SU-DHL-6 (cell line): ENCODE measurements at regions not wholly inside any gene's neighbourhood (a gene's known extent, or its start where the extent isn't known, plus 50 kb on each side); places are given as distances from the start of the nearest gene placed in this dataset.

Experiments used
- H2AFZ ChIP-seq: fragments of 200-600 bp; sonication (generic); 2 replicates; pipeline ENCODE4 v1.6.1; 2014; ENCODE audit warnings: low read depth, mild to moderate bottlenecking, moderate library complexity, mixed read lengths, antibody characterized with exemption, low read length; ENCODE audit not compliant: severe bottlenecking
- H3F3A ChIP-seq: fragments of 200-600 bp; shearing (Covaris generic); 2 replicates; pipeline ENCODE4 v1.6.0; 2016; ENCODE audit warnings: antibody characterized with exemption, mild to moderate bottlenecking; ENCODE audit not compliant: insufficient read depth
- H3K27ac ChIP-seq: fragments of 200-600 bp; sonication (generic); 2 replicates; pipeline ENCODE4 v1.5.1; 2016; ENCODE audit warnings: low read depth, mild to moderate bottlenecking, low read length, moderate library complexity, mixed read lengths
- H3K27me3 ChIP-seq: fragments of 200-600 bp; sonication (generic), shearing (Covaris generic); 2 replicates; pipeline ENCODE4 v1.6.0; 2014; ENCODE audit warnings: mild to moderate bottlenecking, low read length
- H3K36me3 ChIP-seq: fragments of 200-600 bp; sonication (generic); 2 replicates; pipeline ENCODE4 v1.6.1; 2014; ENCODE audit warnings: mild to moderate bottlenecking, low read length, mixed read lengths
- H3K4me2 ChIP-seq: fragments of 300-600, 200-600 bp; shearing (Covaris generic), sonication (generic); 2 replicates; pipeline ENCODE4 v1.6.0; 2014; ENCODE audit warnings: low read length, low read depth, mild to moderate bottlenecking; ENCODE audit not compliant: poor library complexity, severe bottlenecking
- H3K4me3 ChIP-seq: fragments of 200-600 bp; sonication (generic); 2 replicates; pipeline ENCODE4 v1.5.1; 2014; ENCODE audit warnings: antibody characterized with exemption, low read length, mild to moderate bottlenecking, mixed read lengths; ENCODE audit not compliant: insufficient read depth, poor library complexity, severe bottlenecking
- H3K79me2 ChIP-seq: fragments of 200-600 bp; sonication (generic); 2 replicates; pipeline ENCODE4 v1.6.1; 2014; ENCODE audit warnings: mild to moderate bottlenecking, low read length, moderate library complexity; ENCODE audit not compliant: insufficient read depth
- H3K9ac ChIP-seq: fragments of 200-600 bp; sonication (generic); 2 replicates; pipeline ENCODE4 v1.7.0; 2014; ENCODE audit warnings: mild to moderate bottlenecking, low read length
- H3K9me2 ChIP-seq: fragments of 200-600 bp; sonication (generic); replicated peaks from 2 replicates; pipeline ENCODE4 v1.6.1; 2014; ENCODE audit warnings: low read length; ENCODE audit not compliant: insufficient read depth
- H3K9me3 ChIP-seq: fragments of 200-600 bp; sonication (generic); 2 replicates; pipeline ENCODE4 v1.6.1; 2014; ENCODE audit warnings: low read length, mixed read lengths; ENCODE audit not compliant: insufficient read depth
- H4K20me1 ChIP-seq: fragments of 200-600 bp; sonication (generic); 2 replicates; pipeline ENCODE4 v1.6.1; 2014; ENCODE audit warnings: low read depth, mild to moderate bottlenecking, antibody characterized with exemption, low read length, moderate library complexity, mixed read lengths
- EZH2phosphoT487 ChIP-seq: fragments of 200-600 bp; sonication (generic), shearing (Covaris generic); conservative IDR thresholded peaks from 2 replicates; pipeline ENCODE4 v1.6.1; 2018; ENCODE audit warnings: mild to moderate bottlenecking, antibody characterized with exemption, low read length, moderate library complexity, mixed read lengths
- TF ChIP-seq, protein P1 (sequence below): fragments of 200-600 bp; sonication (generic); IDR thresholded peaks from one replicate; pipeline ENCODE4 v1.5.1; 2017; ENCODE audit warnings: antibody characterized with exemption, mild to moderate bottlenecking, low read length, moderate library complexity; ENCODE audit not compliant: insufficient read depth, poor library complexity, severe bottlenecking

DNA sequence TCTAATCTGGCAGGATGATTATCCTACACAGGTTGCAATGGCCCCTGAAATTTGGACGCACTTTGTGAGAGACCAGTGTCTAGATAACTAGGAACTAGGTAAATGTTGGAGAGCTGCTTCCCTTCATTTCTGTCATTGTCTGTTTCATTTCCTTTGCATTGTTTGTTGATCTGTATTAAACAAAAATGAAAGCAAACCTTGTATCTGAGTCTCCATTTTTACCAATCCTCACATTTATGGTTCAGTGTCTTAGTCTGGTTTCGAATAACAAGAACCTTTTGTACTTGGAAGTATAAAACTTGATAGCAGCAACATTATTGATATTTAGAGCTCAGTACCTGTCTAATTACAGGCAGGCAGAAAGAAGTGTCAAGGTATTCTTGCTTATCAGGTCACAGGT, 105.5 kb downstream of the MRPS30 start:
- Histone ChIP-seq H3K27ac (no peak overlapping the region), H2AFZ (no peak overlapping the region), H4K20me1 (no peaks in the 10 kb centered on the region), H3F3A (no peaks in the 10 kb centered on the region), H3K9me2 (no peaks in the 10 kb centered on the region), H3K9me3 (no peaks in the 10 kb centered on the region), H3K79me2 (no peaks in the 10 kb centered on the region), H3K4me3 (no peak overlapping the region), H3K36me3 (no peaks in the 10 kb centered on the region), H3K4me2 (no peak overlapping the region), H3K27me3 (no peaks in the 10 kb centered on the region), H3K9ac (no peak overlapping the region)
- TF ChIP-seq, protein P1, sequence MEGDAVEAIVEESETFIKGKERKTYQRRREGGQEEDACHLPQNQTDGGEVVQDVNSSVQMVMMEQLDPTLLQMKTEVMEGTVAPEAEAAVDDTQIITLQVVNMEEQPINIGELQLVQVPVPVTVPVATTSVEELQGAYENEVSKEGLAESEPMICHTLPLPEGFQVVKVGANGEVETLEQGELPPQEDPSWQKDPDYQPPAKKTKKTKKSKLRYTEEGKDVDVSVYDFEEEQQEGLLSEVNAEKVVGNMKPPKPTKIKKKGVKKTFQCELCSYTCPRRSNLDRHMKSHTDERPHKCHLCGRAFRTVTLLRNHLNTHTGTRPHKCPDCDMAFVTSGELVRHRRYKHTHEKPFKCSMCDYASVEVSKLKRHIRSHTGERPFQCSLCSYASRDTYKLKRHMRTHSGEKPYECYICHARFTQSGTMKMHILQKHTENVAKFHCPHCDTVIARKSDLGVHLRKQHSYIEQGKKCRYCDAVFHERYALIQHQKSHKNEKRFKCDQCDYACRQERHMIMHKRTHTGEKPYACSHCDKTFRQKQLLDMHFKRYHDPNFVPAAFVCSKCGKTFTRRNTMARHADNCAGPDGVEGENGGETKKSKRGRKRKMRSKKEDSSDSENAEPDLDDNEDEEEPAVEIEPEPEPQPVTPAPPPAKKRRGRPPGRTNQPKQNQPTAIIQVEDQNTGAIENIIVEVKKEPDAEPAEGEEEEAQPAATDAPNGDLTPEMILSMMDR = no peak
- no peak for TF ChIP-seq EZH2phosphoT487

DNA sequence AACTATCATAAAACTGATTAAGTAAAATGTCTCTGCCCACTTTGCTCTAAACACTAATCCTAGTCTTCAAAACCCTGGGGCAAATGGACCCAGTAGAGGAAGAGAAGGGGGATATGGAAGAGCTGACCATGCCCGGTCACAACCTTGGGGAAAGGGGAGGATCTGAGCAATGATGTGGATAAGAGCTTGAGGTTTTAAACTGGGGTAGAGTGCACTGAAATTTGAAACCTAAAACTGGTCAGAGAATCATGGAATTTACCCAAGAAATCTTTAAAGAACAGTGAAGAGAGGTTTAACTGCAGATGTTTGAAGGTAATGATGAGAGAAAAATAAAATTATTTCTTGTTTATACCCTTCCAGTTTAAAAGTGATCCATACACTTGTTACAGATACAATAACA, 110.8 kb downstream of the MRPS30 start:
- Histone ChIP-seq H2AFZ (no peak overlapping the region), H4K20me1 (no peaks in the 10 kb centered on the region), H3K9me2 (no peaks in the 10 kb centered on the region; the same call in 1 of the 2 replicates), H3K9ac (no peak overlapping the region), H3K4me2 (no peak overlapping the region), H3K36me3 (no peaks in the 10 kb centered on the region), H3F3A (no peaks in the 10 kb centered on the region), H3K79me2 (no peaks in the 10 kb centered on the region), H3K4me3 (no peak overlapping the region), H3K9me3 (no peaks in the 10 kb centered on the region), H3K27ac (no peak overlapping the region), H3K27me3 (no peaks in the 10 kb centered on the region)
- TF ChIP-seq, protein P1 = no peak
- TF ChIP-seq EZH2phosphoT487 = no peak

GRCh38 chr5:44927115-44927733, 118.5 kb downstream of the MRPS30 start:
- no peak overlapping the region for H3K27ac ChIP-seq
- no peaks in the 10 kb centered on the region for H3K9me2 ChIP-seq
- no peak overlapping the region for H2AFZ ChIP-seq
- H3K4me3 ChIP-seq = no peak overlapping the region
- H3K9me3 ChIP-seq = no peaks in the 10 kb centered on the region
- H3K9ac ChIP-seq = no peak overlapping the region
- no peaks in the 10 kb centered on the region for H3K27me3 ChIP-seq
- no peaks in the 10 kb centered on the region for H3K36me3 ChIP-seq
- no peak for TF ChIP-seq EZH2phosphoT487
- TF ChIP-seq, protein P1 = no peak
- no peaks in the 10 kb centered on the region for H3F3A ChIP-seq
- H3K79me2 ChIP-seq = no peaks in the 10 kb centered on the region
- H3K4me2 ChIP-seq = no peak overlapping the region
- H4K20me1 ChIP-seq = no peaks in the 10 kb centered on the region
